Stimulated activated CD4-positive, alpha-beta T cell treated with anti-CD3 and anti-CD28 coated beads, TNF-alpha, amount 100 ng/mL, for 48 hours (primary cell): ENCODE measurements at regions not wholly inside any gene's neighbourhood (a gene's known extent, or its start where the extent isn't known, plus 50 kb on each side); places are given as distances from the start of the nearest gene placed in this dataset.

Source experiments
- DNase-seq, 3 donors: peaks; one replicate each; pipeline ENCODE4 v3.0.0-alpha.2; 2020; ENCODE audit warnings: low read depth in 3 of 3

- no peak for DNase-seq
Observed at GRCh38 chr13:79829880-79830279, 348.9 kb downstream of the NDFIP2 start.

DNA sequence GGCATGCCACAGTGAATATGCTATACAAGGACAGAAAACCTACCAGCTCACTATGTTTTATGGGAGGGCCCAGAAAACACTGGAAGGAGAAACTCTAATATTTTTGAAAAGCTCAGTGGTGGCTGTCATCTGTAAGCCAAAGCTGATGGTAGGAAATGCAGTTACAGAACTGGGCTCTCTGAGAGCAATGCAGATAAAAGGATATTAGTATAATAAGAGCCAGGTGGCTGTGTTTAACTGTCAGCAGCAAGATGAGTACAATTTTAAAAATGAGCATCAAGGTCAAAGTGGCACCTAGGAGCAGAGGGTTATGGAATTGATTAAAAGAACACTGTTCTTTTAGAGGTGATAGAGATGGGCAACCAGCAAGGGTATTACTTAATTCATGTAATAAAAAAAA is 345.0 kb downstream of the NDFIP2 start:
- no peak for DNase-seq

- DNase-seq: no peak
Observed at GRCh38 chr13:79815041-79815440, 334.1 kb downstream of the NDFIP2 start.

DNA sequence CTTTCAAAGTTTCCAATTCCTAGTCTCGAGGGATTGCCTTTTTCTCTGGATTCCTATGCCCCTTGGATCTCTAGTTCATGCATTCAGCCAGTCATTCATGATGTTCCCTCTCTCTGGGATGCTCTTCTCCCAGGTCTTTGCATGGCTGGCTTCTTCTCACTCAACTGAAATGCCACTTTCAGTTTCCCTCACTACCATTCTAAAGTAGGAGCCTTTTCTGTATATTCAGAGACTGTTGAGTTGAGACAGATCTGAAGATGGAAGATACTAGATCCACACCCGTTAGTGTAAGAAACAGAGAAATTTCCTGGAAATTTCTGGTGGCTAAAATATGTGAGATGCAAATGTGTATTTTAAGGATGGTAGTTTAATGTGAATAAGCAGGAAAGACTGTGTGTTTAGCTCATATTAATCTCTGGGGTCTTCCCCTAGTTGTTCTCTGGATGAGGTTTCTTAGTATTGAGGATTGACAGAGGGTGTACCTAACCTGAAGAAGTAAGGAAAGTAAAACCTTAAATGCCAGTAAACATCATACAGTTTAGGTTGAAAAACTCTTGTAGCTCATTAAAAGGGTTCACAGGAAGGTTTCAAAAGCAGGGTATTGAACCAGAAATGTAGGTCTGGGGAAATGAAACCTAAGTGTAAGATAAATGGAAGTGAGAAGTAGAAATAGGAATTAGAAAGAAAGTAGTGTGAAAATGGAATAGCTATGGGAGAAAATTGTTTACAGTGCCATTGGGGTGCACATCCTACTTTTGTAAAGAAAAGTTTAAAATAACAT is 331.3 kb downstream of the NDFIP2 start:
- DNase-seq: no peak

DNA sequence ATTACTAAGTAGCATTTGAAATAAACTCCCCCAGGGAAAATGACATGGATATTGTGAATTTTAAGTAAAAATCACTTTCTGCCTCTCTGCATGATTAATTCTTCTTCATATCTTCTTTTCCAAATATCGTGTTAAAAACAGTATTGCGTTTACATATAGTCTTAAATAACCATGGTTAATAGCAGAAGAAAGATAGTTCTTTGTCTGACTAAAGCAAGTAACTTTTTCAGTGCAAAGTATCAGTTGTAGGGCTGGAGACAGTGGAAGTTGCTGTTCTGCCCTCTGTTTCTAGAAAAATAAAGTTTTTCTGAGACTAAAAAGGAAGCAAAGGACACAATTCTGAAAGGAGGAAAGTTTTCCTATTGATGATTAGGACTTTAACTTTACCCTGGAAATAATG is 330.2 kb downstream of the NDFIP2 start:
- no peak for DNase-seq

DNA sequence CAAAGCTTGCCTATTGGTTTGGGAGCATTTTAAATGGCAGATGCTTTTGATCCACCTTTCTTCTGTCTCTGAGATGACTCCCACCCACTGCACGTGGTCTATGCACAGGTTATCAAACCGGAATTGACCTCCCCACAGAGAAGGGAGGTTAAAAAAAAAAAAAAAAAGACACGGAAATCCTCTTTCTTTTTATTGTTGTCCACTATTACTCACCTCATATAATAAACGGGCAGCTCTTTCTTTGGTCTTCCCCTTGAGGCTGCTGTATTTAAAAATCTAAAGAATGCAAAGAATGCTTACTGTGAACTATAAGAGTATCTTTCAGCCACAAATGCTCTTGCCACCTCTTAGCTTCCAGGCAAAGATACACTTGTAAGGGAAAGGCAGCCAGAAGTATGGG is 329.7 kb downstream of the NDFIP2 start:
- DNase-seq: no peak

- DNase-seq: no peak
Observed at GRCh38 chr13:79810018-79810417, 329.1 kb downstream of the NDFIP2 start.

- no peak for DNase-seq
Observed at GRCh38 chr13:79808475-79808874, 327.5 kb downstream of the NDFIP2 start.

- no peak for DNase-seq
Observed at GRCh38 chr13:79807554-79807953, 326.6 kb downstream of the NDFIP2 start.

DNA sequence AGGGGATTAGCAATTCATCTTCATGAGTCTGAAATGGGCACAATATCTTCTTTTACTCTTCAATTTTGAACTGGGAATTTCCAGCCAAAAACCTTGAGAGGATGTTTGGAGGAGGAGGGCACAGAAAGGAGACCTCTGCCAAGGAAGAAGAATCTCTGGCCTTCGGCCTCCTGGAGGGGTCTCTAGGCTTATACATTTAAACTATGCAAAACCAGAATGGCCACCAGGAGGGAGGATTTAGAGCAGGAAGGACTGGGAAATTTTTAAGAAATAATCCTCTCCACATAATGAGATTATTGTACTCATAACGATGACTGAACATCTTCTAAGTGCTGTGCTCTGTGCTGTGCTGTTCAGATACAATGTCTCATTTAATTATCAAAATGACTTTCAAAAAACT is 325.9 kb downstream of the NDFIP2 start:
- no peak for DNase-seq

GRCh38 chr13:79805317-79805716 is 324.4 kb downstream of the NDFIP2 start:
- no peak for DNase-seq

- no peak for DNase-seq
Observed at GRCh38 chr13:79803989-79804388, 323.0 kb downstream of the NDFIP2 start.

- DNase-seq: no peak
Observed at GRCh38 chr13:79803296-79803695, 322.3 kb downstream of the NDFIP2 start.

GRCh38 chr13:79802389-79803085 is 321.6 kb downstream of the NDFIP2 start:
- no peak for DNase-seq

DNA sequence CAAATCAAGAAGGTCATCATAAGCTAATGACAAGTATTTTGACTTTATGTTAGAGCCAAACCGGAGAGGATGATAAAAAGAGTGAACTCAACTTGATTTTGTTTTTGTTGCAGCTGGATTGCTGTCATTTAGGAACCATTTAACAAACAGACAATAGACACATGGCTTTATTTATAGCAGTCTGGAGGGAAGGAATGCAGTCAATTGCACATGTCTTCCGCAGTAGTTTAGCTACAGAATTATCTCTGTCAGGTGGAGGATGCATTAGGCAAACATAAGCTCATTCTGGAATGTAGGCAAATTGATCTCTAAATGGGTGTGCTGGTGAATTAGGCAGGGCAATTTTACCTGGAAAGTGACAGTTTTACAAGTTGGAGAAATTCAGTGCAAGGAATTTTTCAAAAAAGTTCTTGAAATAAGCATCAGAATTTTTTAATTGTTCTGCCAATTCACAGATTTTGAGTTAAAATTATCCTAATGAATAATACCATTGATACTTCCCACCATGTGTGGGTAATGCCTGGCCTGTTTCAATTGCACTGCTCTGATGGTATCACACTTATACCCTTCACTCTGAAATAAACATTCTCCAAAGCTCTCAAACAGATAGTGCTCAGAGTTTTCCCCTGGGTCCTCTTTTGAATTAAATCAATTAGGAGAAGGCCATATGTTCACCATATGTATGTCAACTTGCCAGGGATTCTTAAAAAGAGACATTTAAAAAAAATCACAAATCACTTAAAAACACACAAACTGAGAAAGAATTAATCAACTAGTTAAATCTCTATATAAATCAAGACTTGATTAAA is 318.3 kb downstream of the NDFIP2 start:
- DNase-seq: no peak

DNA sequence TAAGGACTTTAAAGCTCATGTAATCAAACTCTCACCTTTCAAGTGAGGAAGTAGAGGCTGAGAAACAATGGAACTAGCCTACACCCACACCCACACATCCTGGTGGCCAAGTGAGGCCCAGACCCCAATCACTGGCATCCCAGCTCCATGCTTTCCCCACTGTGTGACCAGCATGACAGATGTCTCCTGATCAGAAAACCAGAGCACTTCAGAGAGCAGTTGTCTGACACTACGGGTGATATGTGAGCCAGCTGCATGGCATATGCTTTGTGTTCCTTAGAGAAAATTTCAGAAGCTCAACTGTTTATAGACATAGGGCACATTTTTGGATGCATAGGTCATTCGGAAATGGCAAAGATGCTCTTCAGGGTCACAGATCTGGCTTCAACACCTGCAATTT is 315.2 kb downstream of the NDFIP2 start:
- no peak for DNase-seq

DNA sequence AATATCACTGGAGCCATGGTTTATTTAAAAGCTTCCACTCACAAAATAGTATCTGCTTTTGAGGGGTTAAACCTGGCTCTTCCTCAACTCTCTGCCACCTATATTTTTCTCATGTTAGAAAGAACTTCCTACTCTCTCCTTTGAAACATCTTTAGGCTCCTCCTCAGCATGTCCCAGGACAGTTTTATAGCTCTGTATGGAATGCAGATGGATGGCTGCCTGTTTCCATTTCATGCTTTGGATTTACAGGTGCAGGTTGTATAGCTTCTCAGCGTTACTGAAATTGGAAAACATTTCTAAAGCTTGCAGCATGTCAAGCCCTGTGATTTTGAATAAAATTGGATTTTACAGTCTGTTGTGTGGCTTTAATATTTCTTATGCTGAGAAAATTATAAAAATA is 314.0 kb downstream of the NDFIP2 start:
- DNase-seq: no peak

GRCh38 chr13:79792716-79793115 is 311.8 kb downstream of the NDFIP2 start:
- no peak for DNase-seq

- no peak for DNase-seq
Observed at GRCh38 chr13:79791471-79792042, 310.6 kb downstream of the NDFIP2 start.

GRCh38 chr13:79786176-79786575 is 305.2 kb downstream of the NDFIP2 start:
- no peak for DNase-seq

GRCh38 chr13:79782541-79783205 is 301.7 kb downstream of the NDFIP2 start:
- no peak for DNase-seq
